ENCODE measurements at regions not wholly inside any gene's neighbourhood (a gene's known extent, or its start where the extent isn't known, plus 50 kb on each side); places are given as distances from the start of the nearest gene placed in this dataset.

DNA sequence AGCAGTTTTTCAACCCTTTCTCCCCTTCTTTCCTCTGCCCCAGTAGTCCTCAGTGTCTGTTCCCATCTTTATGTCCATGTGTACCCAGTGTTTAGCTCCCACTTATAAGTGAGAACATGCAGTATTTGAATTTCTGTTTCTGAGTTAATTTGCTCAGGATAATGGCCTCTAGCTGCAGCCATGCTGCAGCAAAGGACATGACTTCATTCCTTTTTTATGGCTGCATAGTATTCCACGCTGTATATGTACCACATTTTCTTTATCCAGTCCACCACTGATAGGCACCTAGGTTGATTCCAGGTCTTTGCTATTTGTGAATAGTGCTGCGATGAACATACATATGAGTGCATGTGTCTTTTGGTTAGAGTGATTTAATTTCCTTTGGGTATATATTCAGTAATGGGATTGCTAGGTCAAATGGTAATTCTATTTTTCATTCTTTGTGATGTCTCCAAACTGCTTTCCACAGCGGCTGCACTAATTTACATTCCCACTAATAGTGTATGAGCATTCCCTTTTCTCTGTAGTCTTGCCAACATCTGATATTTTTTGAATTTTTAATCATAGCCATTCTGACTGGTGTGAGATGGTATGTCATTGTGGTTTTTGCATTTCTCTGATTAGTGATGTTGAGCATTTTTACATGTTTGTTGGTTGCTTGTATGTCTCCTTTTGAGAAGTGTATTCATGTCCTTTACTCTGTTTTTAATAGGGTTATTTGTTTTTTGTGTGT is 54.6 kb upstream of the ANK2 start:
- H3K27ac ChIP-seq = no peak overlapping the region
- WGBS, 4 donors = 85 to 95% (median 92%) methylated on average over 3 of the region's 3 CpGs
- no peaks in the 10 kb centered on the region for H3K9me3 ChIP-seq (replicated peaks in 1 of 3)
- H3K4me1 ChIP-seq (replicated peaks in 1 of 2) = no peaks in the 10 kb centered on the region
- no peak for TF ChIP-seq POLR2A (IDR thresholded peaks at IDR 0.05)
- TF ChIP-seq, protein P1, sequence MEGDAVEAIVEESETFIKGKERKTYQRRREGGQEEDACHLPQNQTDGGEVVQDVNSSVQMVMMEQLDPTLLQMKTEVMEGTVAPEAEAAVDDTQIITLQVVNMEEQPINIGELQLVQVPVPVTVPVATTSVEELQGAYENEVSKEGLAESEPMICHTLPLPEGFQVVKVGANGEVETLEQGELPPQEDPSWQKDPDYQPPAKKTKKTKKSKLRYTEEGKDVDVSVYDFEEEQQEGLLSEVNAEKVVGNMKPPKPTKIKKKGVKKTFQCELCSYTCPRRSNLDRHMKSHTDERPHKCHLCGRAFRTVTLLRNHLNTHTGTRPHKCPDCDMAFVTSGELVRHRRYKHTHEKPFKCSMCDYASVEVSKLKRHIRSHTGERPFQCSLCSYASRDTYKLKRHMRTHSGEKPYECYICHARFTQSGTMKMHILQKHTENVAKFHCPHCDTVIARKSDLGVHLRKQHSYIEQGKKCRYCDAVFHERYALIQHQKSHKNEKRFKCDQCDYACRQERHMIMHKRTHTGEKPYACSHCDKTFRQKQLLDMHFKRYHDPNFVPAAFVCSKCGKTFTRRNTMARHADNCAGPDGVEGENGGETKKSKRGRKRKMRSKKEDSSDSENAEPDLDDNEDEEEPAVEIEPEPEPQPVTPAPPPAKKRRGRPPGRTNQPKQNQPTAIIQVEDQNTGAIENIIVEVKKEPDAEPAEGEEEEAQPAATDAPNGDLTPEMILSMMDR (IDR thresholded peaks at IDR 0.05) = no peak
- intact Hi-C loops (cut with DNase I) = no loop called here
- H3K4me3 ChIP-seq = no peak overlapping the region
- no peak for DNase-seq
- H3K36me3 ChIP-seq (replicated peaks in 1 of 2) = no peaks in the 10 kb centered on the region
- H3K27me3 ChIP-seq = no peaks in the 10 kb centered on the region

Small RNA genes in the stretch of these regions (small RNA-seq; reads per million reads assigned to genes)
- gene AC017007.1 (0 reads per million in 2 donors), gene RF00019 (0 reads per million in 2 donors)

Measured in adrenal gland (tissue), 9 donors.